ENCODE measurements at regions not wholly inside any gene's neighbourhood (a gene's known extent, or its start where the extent isn't known, plus 50 kb on each side); places are given as distances from the start of the nearest gene placed in this dataset.
"Not testable (repeated sequence)": the region's sequence is repeated elsewhere in the genome, so short reads cannot be mapped to it uniquely, and the experiment has no call there.

DNA sequence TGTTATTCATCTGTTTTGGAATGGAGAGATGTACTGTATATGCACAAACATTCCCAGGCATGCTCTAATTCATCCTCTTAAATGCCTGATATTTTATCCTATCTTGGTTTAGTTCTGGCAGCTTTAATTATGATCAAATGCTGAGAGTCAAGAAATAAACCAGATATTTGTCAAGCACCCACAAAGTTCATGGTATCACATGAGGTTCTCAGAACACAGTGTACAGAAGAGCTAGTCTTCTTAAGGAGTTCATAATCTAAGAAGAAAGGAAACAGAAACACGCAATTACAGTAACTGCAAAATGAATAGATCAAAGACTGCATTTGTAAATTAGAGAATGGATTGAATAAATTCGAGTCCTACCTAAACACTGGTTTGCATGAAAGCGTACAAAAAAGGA, 58.3 kb upstream of the KCNH1 start:
- SMC1A ChIA-PET (ENCODE audit: uncharacterized antibody, unreplicated experiment): no interaction called here
- intact Hi-C loops (cut with micrococcal nuclease; ENCODE audit: unreplicated experiment) (no loop called here), in situ Hi-C loops (cut with MboI) (no loop called here)
- Histone ChIP-seq H3K36me3 (ENCODE audit: control insufficient read depth in 2 of 2, insufficient read depth in 2 of 2, low read length in 1 of 2) (no peaks in the 10 kb centered on the region), H3K4me1 (ENCODE audit: control insufficient read depth, insufficient read depth, low read length) (no peaks in the 10 kb centered on the region), H4K20me1 (ENCODE audit: control insufficient read depth, insufficient read depth) (no peaks in the 10 kb centered on the region), H3K9me3 (replicated peaks; ENCODE audit: control insufficient read depth, insufficient read depth, low read length) (no peaks in the 10 kb centered on the region; the same call in 2 of the 3 replicates), H3K79me2 (ENCODE audit: control insufficient read depth, insufficient read depth, low read length) (no peaks in the 10 kb centered on the region), H3K4me2 (ENCODE audit: control insufficient read depth, insufficient read depth) (no peak overlapping the region), H3K27ac (ENCODE audit: control insufficient read depth, insufficient read depth) (no peak overlapping the region), H3K4me3 (no peak overlapping the region), H3K27me3 (replicated peaks in 1 of 2; ENCODE audit: control insufficient read depth in 2 of 2, insufficient read depth in 2 of 2, low read length in 1 of 2) (no peaks in the 10 kb centered on the region), H2AFZ (ENCODE audit: control insufficient read depth, low read depth, low read length) (no peak overlapping the region), H3K9ac (ENCODE audit: control insufficient read depth, insufficient read depth, low read length) (no peak overlapping the region)
- CTCF ChIA-PET: no interaction called here
- ATAC-seq (no peak), FAIRE-seq (no peak), DNase-seq (ENCODE audit: low read depth, low spot score) (no peak)
- POLR2A ChIA-PET: interaction anchor here (0.6 to 0.7 kb wide), 2 partner anchors 81 to 1146 kb away, joined by 3 to 4 read pairs; no protein-coding TSS in a partner anchor
- 8% methylated on average over 3 of the region's 3 CpGs for WGBS (ENCODE audit: insufficient coverage, insufficient replicate concordance, low lambda C conversion rate, missing lambda C conversion rate)
- no TSS peak for BruUV-seq (replicated peaks)
- TF ChIP-seq BMI1 (IDR thresholded peaks at IDR 0.05; ENCODE audit: borderline replicate concordance): no peak
- RAD21 ChIA-PET (ENCODE audit: unreplicated experiment): no interaction called here

DNA sequence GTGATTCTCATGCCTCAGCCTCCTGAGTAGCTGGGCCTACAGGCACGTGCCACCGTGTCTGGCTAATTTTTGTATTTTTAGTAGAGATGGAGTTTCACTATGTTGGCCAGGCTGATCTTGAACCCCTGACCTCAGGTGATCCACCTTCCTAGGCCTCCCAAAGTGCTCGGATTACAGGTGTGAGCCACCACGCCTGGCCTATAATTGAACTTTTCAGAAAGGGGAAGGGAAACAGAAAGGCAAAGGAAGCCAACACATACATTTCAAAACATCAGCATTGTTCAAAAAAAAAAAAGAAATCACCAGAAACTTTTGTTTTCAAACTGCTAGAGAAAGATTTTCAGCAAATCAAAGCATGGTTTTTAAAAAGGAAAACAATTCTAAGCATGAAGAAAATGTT, 54.8 kb upstream of the KCNH1 start:
- DNase-seq (ENCODE audit: low read depth, low spot score); H4K20me1 ChIP-seq (ENCODE audit: control insufficient read depth, insufficient read depth); intact Hi-C loops (cut with micrococcal nuclease; ENCODE audit: unreplicated experiment); SMC1A ChIA-PET (ENCODE audit: uncharacterized antibody, unreplicated experiment); in situ Hi-C loops (cut with MboI); FAIRE-seq; H3K9me3 ChIP-seq (replicated peaks; ENCODE audit: control insufficient read depth, insufficient read depth, low read length); H3K9ac ChIP-seq (ENCODE audit: control insufficient read depth, insufficient read depth, low read length); H3K27ac ChIP-seq (ENCODE audit: control insufficient read depth, insufficient read depth); H3K36me3 ChIP-seq (ENCODE audit: control insufficient read depth in 2 of 2, insufficient read depth in 2 of 2, low read length in 1 of 2); CTCF ChIA-PET; RAD21 ChIA-PET (ENCODE audit: unreplicated experiment); H3K4me3 ChIP-seq; H3K27me3 ChIP-seq (replicated peaks in 1 of 2; ENCODE audit: control insufficient read depth in 2 of 2, insufficient read depth in 2 of 2, low read length in 1 of 2); H3K4me1 ChIP-seq (ENCODE audit: control insufficient read depth, insufficient read depth, low read length); H3K4me2 ChIP-seq (ENCODE audit: control insufficient read depth, insufficient read depth); H2AFZ ChIP-seq (ENCODE audit: control insufficient read depth, low read depth, low read length); BruUV-seq (replicated peaks); H3K79me2 ChIP-seq (ENCODE audit: control insufficient read depth, insufficient read depth, low read length): not testable (repeated sequence)
- WGBS (ENCODE audit: insufficient coverage, insufficient replicate concordance, low lambda C conversion rate, missing lambda C conversion rate): 40% methylated on average over 4 of the region's 4 CpGs
- POLR2A ChIA-PET: interaction anchor here (0.6 kb wide), 1 partner anchor 77 kb away, joined by 4 read pairs; no protein-coding TSS in a partner anchor
- ATAC-seq: peak; percentile 47; the same call in 2 of the 3 replicates
- TF ChIP-seq SMARCA5 (IDR thresholded peaks at IDR 0.05) (peak; percentile 66; the same call in 1 of the 2 replicates), BHLHE40 (IDR thresholded peaks at IDR 0.05; ENCODE audit: borderline replicate concordance in 1 of 2, low read depth in 2 of 2, low read length in 1 of 2) (peak in 1 of 2 experiments; percentile 48; a peak in 1 of 4 replicates), SPI1 (IDR thresholded peaks at IDR 0.05; ENCODE audit: borderline replicate concordance, insufficient read depth, low read depth, low read length) (peak; percentile 62; the same call in 1 of the 2 replicates), ZNF384 (IDR thresholded peaks at IDR 0.05; ENCODE audit: borderline replicate concordance, low read depth, low read length) (peak; percentile 29; the same call in 1 of the 2 replicates)
